NCI-H1048 (cell line): ENCODE measurements at regions not wholly inside any gene's neighbourhood (a gene's known extent, or its start where the extent isn't known, plus 50 kb on each side); places are given as distances from the start of the nearest gene placed in this dataset.
"Not testable (repeated sequence)": the region's sequence is repeated elsewhere in the genome, so short reads cannot be mapped to it uniquely, and the experiment has no call there.

Source experiments
- DNase-seq: peaks from one replicate; lab custom pipeline; 2025; lab: John Stamatoyannopoulos, UW

DNA sequence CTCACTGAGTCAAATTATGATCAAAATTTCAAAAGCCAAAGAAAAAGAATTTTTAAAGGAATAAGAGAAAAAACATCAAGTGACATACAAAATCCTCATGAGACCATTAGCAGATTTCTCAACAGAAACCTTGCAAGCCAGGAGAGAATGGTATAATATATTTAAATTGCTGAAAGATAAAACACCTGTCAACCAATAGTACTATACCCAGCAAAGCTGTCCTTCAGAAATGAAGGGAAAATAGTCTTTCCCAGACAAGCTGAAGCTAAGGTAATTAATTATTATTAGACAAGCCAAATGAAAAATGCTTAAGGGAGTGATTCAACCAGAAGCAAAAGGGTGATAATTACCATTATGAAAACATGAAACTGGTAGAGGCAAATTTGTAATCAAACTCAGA, 104.2 kb upstream of the TET2 start:
- no peak for DNase-seq

DNA sequence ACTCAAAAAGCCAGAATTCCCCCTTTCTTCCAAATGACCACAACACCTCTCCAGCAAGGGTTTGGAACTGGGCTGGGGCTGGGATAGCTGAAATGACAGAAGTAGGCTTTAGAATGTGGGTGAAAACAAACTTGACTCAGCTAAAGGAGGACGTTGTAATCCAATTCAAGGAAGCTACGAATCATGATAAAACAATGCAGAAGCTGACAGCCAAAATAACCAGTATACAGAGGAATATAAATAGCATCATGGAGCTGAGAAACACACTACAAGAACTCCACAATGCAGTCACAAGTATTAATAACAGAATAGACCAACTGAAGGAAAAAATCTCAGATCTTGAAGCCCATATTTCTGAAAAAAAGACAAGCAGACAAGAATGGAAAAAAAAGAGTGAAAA, 95.8 kb upstream of the TET2 start:
- no peak for DNase-seq

GRCh38 chr4:105057370-105058105, 89.1 kb upstream of the TET2 start:
- no peak for DNase-seq

GRCh38 chr4:105058177-105058812, 88.4 kb upstream of the TET2 start:
- no peak for DNase-seq

GRCh38 chr4:105059337-105059736, 87.3 kb upstream of the TET2 start:
- DNase-seq: no peak

DNA sequence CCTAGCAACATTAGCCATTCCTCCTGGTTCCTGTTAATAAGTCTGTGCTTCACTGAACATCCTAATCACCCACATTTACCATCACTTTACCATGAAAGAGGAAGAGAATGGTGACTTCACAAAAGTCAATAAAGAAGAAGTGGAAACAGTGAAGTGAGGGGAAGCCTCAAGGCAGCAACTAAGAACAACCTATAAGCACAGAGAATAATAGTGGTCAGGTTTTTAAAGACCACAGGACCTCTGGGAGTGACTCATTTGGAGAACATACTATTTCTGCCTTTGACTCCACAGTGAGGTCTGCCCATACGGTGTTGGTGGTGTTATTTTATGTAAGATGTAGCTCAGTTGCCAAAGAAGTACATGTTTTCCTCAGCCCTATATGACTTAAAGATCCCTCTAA, 86.0 kb upstream of the TET2 start:
- DNase-seq: no peak

GRCh38 chr4:105061136-105061696, 85.5 kb upstream of the TET2 start:
- no peak for DNase-seq

DNA sequence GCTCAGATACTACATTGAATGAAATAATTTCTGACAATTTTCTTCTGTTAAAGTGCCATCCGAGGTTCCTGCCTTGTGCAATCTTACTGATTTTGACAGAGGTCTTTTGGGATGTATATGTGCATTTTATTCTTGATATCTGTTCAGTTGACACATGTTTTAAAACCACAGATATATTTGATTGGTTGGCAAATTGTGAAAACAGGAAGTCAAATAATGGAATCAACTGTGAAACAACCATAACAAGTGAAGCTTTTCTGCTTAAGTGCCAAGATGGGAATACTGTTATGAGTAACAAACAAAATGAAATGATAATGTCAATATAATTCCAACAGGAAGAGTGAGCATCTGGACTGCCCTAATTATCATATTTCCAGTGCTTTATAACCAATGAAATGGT, 84.9 kb upstream of the TET2 start:
- no peak for DNase-seq

- DNase-seq: no peak
These were observed 80.3 kb upstream of the TET2 start for GRCh38 chr4:105066401-105066800.

GRCh38 chr4:105067431-105067830, 79.2 kb upstream of the TET2 start:
- no peak for DNase-seq

GRCh38 chr4:105067946-105068345, 78.7 kb upstream of the TET2 start:
- no peak for DNase-seq

- DNase-seq: no peak
These were observed 78.2 kb upstream of the TET2 start for GRCh38 chr4:105068516-105068915.

GRCh38 chr4:105072095-105072494, 74.6 kb upstream of the TET2 start:
- not testable (repeated sequence) for DNase-seq

DNA sequence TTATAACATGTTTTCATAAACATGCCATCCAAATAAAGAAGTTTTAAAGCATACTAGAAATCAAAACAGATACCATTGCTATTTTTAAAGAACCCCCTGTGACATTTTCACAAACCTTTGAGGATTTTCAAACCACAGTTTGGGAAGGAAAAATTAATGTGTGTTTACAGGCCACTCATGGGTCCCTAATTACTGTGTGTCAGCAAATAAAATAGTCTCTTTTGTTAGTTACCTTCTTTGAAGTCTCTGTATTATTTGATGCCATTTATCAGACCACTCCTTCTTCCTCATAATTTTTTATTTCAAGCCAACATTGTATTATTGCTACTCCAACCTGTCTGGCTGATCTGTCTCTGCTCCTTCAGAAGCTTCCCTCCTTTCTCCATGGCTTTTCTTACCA, 72.6 kb upstream of the TET2 start:
- no peak for DNase-seq

GRCh38 chr4:105075045-105075444, 71.6 kb upstream of the TET2 start:
- no peak for DNase-seq

DNA sequence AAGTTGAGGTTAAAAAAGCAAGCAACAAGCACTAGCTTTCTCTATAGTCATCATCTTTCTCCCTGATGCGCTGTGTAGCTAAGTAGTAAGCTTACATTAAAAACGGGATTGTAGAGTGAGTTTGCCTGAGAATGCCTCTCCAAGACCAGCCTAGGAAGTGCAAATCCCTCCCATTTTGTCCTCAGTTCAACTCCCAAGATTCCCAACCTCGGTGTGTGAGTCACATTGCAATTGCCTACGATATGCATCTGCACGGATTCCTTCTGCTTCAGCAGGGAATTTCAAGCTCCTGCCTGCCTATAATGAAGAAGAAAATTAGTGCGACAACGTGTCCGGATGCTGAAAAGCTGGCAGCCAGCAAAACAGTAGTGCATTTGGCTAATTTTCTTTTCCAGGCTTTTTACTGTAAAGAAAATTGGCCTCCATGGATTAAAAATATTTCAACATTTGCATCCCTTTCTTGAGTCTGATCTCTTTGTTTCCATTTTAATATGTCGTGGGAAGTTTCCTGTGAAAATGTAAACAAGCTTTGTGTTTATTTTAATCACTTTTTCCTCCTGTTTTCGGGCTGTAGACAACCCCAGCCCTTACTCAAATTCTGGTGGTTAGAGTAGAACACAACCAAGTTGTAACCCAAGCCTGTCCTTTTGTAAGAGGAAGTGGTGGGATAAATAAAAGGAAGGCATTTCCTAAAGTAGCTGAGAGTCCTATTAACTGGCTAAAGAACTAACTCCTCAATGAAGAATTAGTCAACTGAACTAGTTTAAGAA, 58.4 kb upstream of the TET2 start:
- DNase-seq: no peak

- DNase-seq: no peak
These were observed 54.3 kb upstream of the TET2 start for GRCh38 chr4:105092356-105092755.

GRCh38 chr4:105092768-105093167, 53.9 kb upstream of the TET2 start:
- DNase-seq: no peak

- no peak for DNase-seq
These were observed 52.7 kb upstream of the TET2 start for GRCh38 chr4:105093975-105094374.
